ENCODE measurements at regions not wholly inside any gene's neighbourhood (a gene's known extent, or its start where the extent isn't known, plus 50 kb on each side); places are given as distances from the start of the nearest gene placed in this dataset.

- H3K9me2 ChIP-seq (ENCODE audit: insufficient read depth), result no peaks in the 10 kb centered on the region
- ATAC-seq (no peak), DNase-seq (ENCODE audit: low spot score) (no peak)
- H3K27me3 Mint-ChIP-seq (ENCODE audit: insufficient read depth, low read depth, poor library complexity), result peaks cover 7% of the 10 kb centered on the region
- H3K27me3 ChIP-seq (ENCODE audit: insufficient read depth), result no peaks in the 10 kb centered on the region
- H3K36me3 ChIP-seq (ENCODE audit: insufficient read depth), result no peaks in the 10 kb centered on the region
- H3K4me3 ChIP-seq, result no peak overlapping the region
- no peaks in the 10 kb centered on the region for H3K79me2 ChIP-seq (replicated peaks; ENCODE audit: insufficient read depth)
- no peaks in the 10 kb centered on the region for H3K36me3 Mint-ChIP-seq (ENCODE audit: low read depth)
- H3K27ac Mint-ChIP-seq, result peak overlapping the region; percentile 32; the same call in 1 of the 2 replicates
- H3K4me3 Mint-ChIP-seq, result no peak overlapping the region
- TF ChIP-seq CTCF (conservative IDR thresholded peaks at IDR 0.05; ENCODE audit: low read depth in 2 of 2) (0 out of 4 replicates have a peak, but pooled peaks of 1 of the 2 experiments have one; percentile 12), EZH2phosphoT487 (IDR thresholded peaks at IDR 0.05; ENCODE audit: unreplicated experiment) (no peak), ZNF331 (CRISPR knock-in tag; IDR thresholded peaks at IDR 0.05; ENCODE audit: low read depth) (no peak)
- H3K4me1 Mint-ChIP-seq, result peaks cover 46% of the 10 kb centered on the region
- H3K9me3 Mint-ChIP-seq, result no peaks in the 10 kb centered on the region
- no peaks in the 10 kb centered on the region for H3F3A ChIP-seq (replicated peaks; ENCODE audit: low read depth)
- peak overlapping the region; percentile 72; the same call in 1 of the 2 replicates for H2AFZ ChIP-seq
- no peak overlapping the region for H3K27ac ChIP-seq (ENCODE audit: low read depth)
- H4K20me1 ChIP-seq (replicated peaks; ENCODE audit: insufficient read depth), result no peaks in the 10 kb centered on the region
- H3K4me1 ChIP-seq (ENCODE audit: insufficient read depth), result no peaks in the 10 kb centered on the region; the same call in 1 of the 2 replicates
- H3K4me2 ChIP-seq, result no peak overlapping the region
Measured at GRCh38 chr6:109296971-109297372, 85.3 kb downstream of the CD164 start.

GRCh38 chr6:109296452-109296851, 85.8 kb downstream of the CD164 start:
- Histone ChIP-seq H4K20me1 (replicated peaks; ENCODE audit: insufficient read depth) (no peaks in the 10 kb centered on the region), H3F3A (replicated peaks; ENCODE audit: low read depth) (no peaks in the 10 kb centered on the region), H3K27me3 (ENCODE audit: insufficient read depth) (no peaks in the 10 kb centered on the region), H3K9me2 (ENCODE audit: insufficient read depth) (no peaks in the 10 kb centered on the region), H2AFZ (no peak overlapping the region), H3K36me3 (ENCODE audit: insufficient read depth) (no peaks in the 10 kb centered on the region), H3K79me2 (replicated peaks; ENCODE audit: insufficient read depth) (no peaks in the 10 kb centered on the region), H3K4me3 (no peak overlapping the region), H3K27ac (ENCODE audit: low read depth) (no peak overlapping the region), H3K4me1 (ENCODE audit: insufficient read depth) (no peaks in the 10 kb centered on the region; the same call in 1 of the 2 replicates), H3K4me2 (no peak overlapping the region)
- no peaks in the 10 kb centered on the region for H3K36me3 Mint-ChIP-seq (ENCODE audit: low read depth)
- H3K4me3 Mint-ChIP-seq, result no peak overlapping the region
- peaks cover 7% of the 10 kb centered on the region for H3K27me3 Mint-ChIP-seq (ENCODE audit: insufficient read depth, low read depth, poor library complexity)
- H3K9me3 Mint-ChIP-seq, result no peaks in the 10 kb centered on the region
- no peak overlapping the region for H3K27ac Mint-ChIP-seq
- DNase-seq (ENCODE audit: low spot score) (no peak), ATAC-seq (no peak)
- peaks cover 51% of the 10 kb centered on the region for H3K4me1 Mint-ChIP-seq
- no peak for TF ChIP-seq CTCF (conservative IDR thresholded peaks at IDR 0.05; ENCODE audit: low read depth in 2 of 2)
- no peak for TF ChIP-seq POLR2AphosphoS5 (IDR thresholded peaks at IDR 0.05; ENCODE audit: low read depth)
- no peak for TF ChIP-seq STAT1 (IDR thresholded peaks at IDR 0.05; ENCODE audit: unreplicated experiment)
- TF ChIP-seq EZH2phosphoT487 (IDR thresholded peaks at IDR 0.05; ENCODE audit: unreplicated experiment), result no peak
- no peak for TF ChIP-seq ZNF462 (CRISPR knock-in tag; IDR thresholded peaks at IDR 0.05)
- TF ChIP-seq REST (IDR thresholded peaks at IDR 0.05; ENCODE audit: unreplicated experiment), result no peak
